Ishikawa (cell line): ENCODE measurements at regions not wholly inside any gene's neighbourhood (a gene's known extent, or its start where the extent isn't known, plus 50 kb on each side); places are given as distances from the start of the nearest gene placed in this dataset.

Experiments
- CEBPB ChIP-seq: IDR thresholded peaks from 2 replicates; pipeline ENCODE4 v1.6.1; 2012
- CREB1 ChIP-seq: IDR thresholded peaks from 2 replicates; pipeline ENCODE4 v1.6.1; 2012; ENCODE audit warnings: low read depth
- EGR1 ChIP-seq: IDR thresholded peaks from 2 replicates; pipeline ENCODE4 v1.6.1; 2012
- EP300 ChIP-seq: IDR thresholded peaks from 2 replicates; pipeline ENCODE4 v1.6.1; 2012; ENCODE audit warnings: borderline replicate concordance
- FOXM1 ChIP-seq: IDR thresholded peaks from 2 replicates; pipeline ENCODE4 v1.6.1; 2012; ENCODE audit warnings: low read depth, borderline replicate concordance
- NFIC ChIP-seq: IDR thresholded peaks from 2 replicates; pipeline ENCODE4 v1.6.1; 2012
- RAD21 ChIP-seq: IDR thresholded peaks from 2 replicates; pipeline ENCODE4 v1.6.1; 2012; ENCODE audit warnings: low read depth
- TAF1 ChIP-seq: IDR thresholded peaks from 2 replicates; pipeline ENCODE4 v1.6.1; 2012; ENCODE audit warnings: low read depth, mild to moderate bottlenecking
- TCF12 ChIP-seq: IDR thresholded peaks from 2 replicates; pipeline ENCODE4 v1.6.1; 2012; ENCODE audit warnings: low read depth
- TEAD4 ChIP-seq: IDR thresholded peaks from 2 replicates; pipeline ENCODE4 v1.6.1; 2012
- YY1 ChIP-seq: IDR thresholded peaks from 2 replicates; pipeline ENCODE4 v1.6.1; 2012; ENCODE audit warnings: low read depth
- ZBTB7A ChIP-seq: IDR thresholded peaks from 2 replicates; pipeline ENCODE4 v1.6.1; 2012; ENCODE audit warnings: low read depth
- TF ChIP-seq, protein P1 (sequence below): IDR thresholded peaks from 2 replicates; pipeline ENCODE4 v1.6.1; 2012
- TF ChIP-seq, protein P2 (sequence below): IDR thresholded peaks from 2 replicates; pipeline ENCODE4 v1.6.1; 2012
- TF ChIP-seq, protein P3 (sequence below): IDR thresholded peaks from 2 replicates; pipeline ENCODE4 v1.6.1; 2012; ENCODE audit warnings: low read depth, mild to moderate bottlenecking

DNA sequence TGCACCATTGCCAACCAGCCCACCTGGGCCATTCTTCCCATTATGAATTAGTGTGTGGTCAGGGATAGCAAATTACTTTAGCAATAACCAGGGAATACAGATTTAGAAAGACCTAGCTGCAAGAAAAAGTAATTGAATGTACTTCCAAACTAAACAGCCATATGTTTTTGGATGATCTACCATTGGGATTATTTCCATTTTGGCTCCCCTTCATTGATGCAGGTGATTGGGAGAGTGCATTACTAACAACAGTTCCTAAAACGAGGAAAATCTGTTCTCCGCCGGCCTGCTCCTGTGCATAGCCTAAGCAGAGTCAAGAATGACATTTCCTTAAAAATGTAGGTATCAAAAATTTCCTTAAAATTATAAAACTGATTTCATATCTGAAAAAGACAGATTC, 58.5 kb downstream of the MAIP1 start:
- TF ChIP-seq CREB1 (no peak), TAF1 (no peak)
- TF ChIP-seq, protein P1, sequence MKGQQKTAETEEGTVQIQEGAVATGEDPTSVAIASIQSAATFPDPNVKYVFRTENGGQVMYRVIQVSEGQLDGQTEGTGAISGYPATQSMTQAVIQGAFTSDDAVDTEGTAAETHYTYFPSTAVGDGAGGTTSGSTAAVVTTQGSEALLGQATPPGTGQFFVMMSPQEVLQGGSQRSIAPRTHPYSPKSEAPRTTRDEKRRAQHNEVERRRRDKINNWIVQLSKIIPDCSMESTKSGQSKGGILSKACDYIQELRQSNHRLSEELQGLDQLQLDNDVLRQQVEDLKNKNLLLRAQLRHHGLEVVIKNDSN: no peak
- TF ChIP-seq, protein P2, sequence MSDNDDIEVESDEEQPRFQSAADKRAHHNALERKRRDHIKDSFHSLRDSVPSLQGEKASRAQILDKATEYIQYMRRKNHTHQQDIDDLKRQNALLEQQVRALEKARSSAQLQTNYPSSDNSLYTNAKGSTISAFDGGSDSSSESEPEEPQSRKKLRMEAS: no peak

DNA sequence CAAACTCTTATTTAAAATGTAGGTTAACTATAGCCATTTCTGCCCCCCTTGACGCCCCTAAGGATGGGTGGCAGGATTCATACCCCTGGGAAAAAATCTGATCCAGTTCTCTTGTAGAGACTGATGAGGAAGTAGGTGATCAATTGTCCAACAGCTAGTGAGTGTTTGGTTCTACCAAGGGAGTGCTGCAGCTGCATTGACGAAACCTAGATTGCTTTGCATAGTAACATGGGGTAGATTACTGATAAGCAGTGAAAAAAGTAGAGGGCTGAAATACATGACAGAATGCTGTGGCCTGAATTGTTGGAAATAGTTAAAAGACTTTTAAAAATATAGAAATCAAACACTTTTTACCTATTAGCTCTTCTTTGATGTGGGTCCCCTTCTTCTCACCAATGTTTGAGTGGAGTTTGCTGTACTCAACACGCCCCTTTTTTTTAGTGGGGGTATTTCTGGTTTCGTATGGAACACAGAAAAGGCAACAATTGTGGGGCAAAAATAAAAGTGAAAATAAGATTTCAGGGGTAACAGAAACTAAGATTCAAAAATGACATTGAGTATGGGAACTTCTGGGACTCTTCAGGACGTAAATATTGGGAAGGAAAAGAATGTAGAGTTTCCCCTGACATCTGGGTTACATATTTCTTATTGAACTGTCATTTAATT, 66.2 kb downstream of the MAIP1 start:
- TF ChIP-seq CREB1 (no peak), ZBTB7A (no peak)
- TF ChIP-seq, protein P1: no peak
- TF ChIP-seq, protein P3, sequence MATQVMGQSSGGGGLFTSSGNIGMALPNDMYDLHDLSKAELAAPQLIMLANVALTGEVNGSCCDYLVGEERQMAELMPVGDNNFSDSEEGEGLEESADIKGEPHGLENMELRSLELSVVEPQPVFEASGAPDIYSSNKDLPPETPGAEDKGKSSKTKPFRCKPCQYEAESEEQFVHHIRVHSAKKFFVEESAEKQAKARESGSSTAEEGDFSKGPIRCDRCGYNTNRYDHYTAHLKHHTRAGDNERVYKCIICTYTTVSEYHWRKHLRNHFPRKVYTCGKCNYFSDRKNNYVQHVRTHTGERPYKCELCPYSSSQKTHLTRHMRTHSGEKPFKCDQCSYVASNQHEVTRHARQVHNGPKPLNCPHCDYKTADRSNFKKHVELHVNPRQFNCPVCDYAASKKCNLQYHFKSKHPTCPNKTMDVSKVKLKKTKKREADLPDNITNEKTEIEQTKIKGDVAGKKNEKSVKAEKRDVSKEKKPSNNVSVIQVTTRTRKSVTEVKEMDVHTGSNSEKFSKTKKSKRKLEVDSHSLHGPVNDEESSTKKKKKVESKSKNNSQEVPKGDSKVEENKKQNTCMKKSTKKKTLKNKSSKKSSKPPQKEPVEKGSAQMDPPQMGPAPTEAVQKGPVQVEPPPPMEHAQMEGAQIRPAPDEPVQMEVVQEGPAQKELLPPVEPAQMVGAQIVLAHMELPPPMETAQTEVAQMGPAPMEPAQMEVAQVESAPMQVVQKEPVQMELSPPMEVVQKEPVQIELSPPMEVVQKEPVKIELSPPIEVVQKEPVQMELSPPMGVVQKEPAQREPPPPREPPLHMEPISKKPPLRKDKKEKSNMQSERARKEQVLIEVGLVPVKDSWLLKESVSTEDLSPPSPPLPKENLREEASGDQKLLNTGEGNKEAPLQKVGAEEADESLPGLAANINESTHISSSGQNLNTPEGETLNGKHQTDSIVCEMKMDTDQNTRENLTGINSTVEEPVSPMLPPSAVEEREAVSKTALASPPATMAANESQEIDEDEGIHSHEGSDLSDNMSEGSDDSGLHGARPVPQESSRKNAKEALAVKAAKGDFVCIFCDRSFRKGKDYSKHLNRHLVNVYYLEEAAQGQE: no peak

DNA sequence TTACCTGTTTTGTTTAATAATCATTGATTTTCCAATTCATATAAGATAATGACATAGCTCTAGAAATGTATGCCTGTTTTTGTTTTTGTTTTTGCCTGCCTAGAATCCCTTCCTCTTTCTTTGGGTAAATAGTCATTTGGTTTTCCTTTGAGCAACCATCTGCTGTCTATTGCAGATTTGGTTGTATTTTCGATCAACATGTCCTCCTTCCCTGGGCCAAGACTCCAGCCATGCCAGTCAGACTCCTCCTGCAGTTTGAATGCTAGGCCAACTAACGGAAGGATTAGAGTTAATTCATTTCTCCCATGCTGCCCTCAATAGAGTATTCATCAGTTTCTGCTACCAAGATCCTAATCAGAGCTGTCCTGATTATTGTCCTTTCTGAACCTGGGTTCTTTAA, 67.1 kb downstream of the MAIP1 start:
- no peak for TF ChIP-seq EGR1
- TF ChIP-seq TCF12: no peak
- TF ChIP-seq RAD21: no peak
- TF ChIP-seq, protein P2: no peak
- TF ChIP-seq, protein P3: no peak
- no peak for TF ChIP-seq TAF1
- TF ChIP-seq EP300: no peak
- no peak for TF ChIP-seq TEAD4
- no peak for TF ChIP-seq ZBTB7A
- no peak for TF ChIP-seq YY1
- TF ChIP-seq, protein P1: no peak
- TF ChIP-seq NFIC: no peak
- no peak for TF ChIP-seq CREB1
- no peak for TF ChIP-seq CEBPB

DNA sequence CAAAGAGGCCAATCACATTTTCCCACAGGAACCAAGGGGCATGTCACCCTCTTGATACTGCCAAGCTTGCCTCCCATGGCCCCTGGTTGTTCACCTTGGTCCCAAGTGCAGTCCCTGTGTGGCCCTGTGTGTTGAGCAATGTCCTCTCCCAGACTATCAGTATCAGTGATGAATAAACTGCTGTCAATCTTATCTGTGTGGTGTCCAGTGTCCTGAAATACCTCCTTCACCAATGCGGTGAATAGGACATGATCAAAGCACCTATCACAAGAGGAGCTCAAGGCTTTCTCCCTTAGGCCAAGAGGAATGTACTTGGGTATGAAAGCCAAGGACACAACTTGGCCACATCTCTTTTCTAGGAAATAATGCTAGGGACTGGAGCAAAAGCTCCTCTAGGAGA, 68.2 kb downstream of the MAIP1 start:
- no peak for TF ChIP-seq TCF12
- TF ChIP-seq RAD21: no peak
- TF ChIP-seq EP300: no peak
- no peak for TF ChIP-seq NFIC
- TF ChIP-seq FOXM1: no peak
- TF ChIP-seq YY1: no peak
- no peak for TF ChIP-seq TEAD4
- TF ChIP-seq TAF1: no peak

DNA sequence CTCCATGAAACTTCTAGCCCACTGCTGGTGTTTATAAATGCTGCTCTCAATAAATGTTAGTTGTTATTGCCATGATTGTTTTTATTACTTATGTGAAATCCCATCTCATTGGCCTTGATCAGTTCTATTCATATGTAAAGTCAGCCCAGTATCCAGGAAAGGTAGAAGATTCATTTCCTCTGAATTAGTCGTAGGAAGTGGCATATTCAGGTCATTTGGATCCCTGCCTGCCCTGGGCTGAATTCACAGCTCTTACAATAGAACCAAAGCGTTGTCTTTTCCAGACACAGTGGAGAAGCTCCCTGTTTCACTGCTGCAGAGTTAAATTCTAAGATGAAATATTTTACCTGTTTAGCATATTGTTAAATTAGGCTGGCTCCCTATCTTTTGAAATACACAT, 70.3 kb downstream of the MAIP1 start:
- TF ChIP-seq, protein P3: no peak
- TF ChIP-seq EGR1: no peak
- no peak for TF ChIP-seq ZBTB7A
- TF ChIP-seq FOXM1: no peak
- no peak for TF ChIP-seq TCF12
- TF ChIP-seq TEAD4: no peak
- TF ChIP-seq NFIC: no peak
- TF ChIP-seq, protein P1: no peak
- TF ChIP-seq EP300: no peak
- TF ChIP-seq, protein P2: no peak
